Suprapubic skin (tissue), 2 donors: ENCODE measurements at regions not wholly inside any gene's neighbourhood (a gene's known extent, or its start where the extent isn't known, plus 50 kb on each side); places are given as distances from the start of the nearest gene placed in this dataset.

Source experiments
- EP300 ChIP-seq: sonication (generic); formaldehyde crosslinking; IDR thresholded peaks from one replicate; pipeline ENCODE4 v1.6.1; 2017; ENCODE audit warnings: antibody characterized with exemption
- POLR2A ChIP-seq, 2 donors: fragments of 450-650 bp; IDR thresholded peaks; one replicate each; pipeline ENCODE4 v1.6.1; 2017; ENCODE audit warnings: antibody characterized with exemption in 2 of 2, mild to moderate bottlenecking in 2 of 2, moderate library complexity in 2 of 2

- TF ChIP-seq EP300: no peak
- no peak for TF ChIP-seq POLR2A (IDR thresholded peaks at IDR 0.05)
These were observed 859.3 kb upstream of the KLHL1 start for GRCh38 chr13:70967564-70967963.
